ENCODE measurements at regions not wholly inside any gene's neighbourhood (a gene's known extent, or its start where the extent isn't known, plus 50 kb on each side); places are given as distances from the start of the nearest gene placed in this dataset.

DNA sequence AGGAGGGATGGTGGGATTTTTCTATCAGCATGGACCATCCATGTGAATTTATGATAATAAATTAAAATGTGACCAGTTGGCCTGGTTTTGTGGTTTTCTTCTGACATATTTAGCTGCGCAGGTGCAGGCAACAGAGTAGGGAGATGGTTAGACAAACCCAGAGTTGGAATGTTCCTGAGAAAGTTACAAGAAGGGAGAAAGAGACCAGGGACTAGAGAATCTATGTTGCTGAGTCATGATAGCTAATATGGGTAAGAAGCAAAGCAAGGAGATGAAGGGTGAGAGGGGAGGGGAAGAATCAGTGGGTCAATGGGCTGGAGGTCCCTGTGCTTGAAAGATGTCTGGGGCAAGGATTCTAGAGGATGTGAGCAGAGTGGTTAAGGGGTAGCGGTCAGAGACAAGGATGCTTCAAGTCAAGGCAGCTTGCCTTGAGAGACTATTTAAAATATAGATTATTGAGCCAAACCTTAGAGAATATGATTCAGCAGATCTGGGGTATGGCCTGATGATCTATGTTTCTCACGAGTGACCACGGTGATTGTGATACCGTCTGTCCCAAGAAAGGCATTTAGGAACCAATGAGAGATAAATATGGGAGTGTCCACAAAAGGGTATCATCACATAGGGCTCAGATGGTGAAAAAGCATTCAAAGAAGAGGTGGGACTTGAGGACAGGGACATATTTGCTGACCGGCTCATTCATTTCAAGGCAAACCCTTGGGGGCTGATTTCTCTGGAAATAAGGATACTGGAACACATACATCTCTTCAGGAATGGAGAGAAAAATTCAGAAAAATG, 219.7 kb upstream of the PLD5 start:
- peaks cover 23% of the 10 kb centered on the region for H3K9me3 ChIP-seq
- TF ChIP-seq, protein P1, sequence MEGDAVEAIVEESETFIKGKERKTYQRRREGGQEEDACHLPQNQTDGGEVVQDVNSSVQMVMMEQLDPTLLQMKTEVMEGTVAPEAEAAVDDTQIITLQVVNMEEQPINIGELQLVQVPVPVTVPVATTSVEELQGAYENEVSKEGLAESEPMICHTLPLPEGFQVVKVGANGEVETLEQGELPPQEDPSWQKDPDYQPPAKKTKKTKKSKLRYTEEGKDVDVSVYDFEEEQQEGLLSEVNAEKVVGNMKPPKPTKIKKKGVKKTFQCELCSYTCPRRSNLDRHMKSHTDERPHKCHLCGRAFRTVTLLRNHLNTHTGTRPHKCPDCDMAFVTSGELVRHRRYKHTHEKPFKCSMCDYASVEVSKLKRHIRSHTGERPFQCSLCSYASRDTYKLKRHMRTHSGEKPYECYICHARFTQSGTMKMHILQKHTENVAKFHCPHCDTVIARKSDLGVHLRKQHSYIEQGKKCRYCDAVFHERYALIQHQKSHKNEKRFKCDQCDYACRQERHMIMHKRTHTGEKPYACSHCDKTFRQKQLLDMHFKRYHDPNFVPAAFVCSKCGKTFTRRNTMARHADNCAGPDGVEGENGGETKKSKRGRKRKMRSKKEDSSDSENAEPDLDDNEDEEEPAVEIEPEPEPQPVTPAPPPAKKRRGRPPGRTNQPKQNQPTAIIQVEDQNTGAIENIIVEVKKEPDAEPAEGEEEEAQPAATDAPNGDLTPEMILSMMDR (IDR thresholded peaks at IDR 0.05) = no peak
- DNase-seq (no peak), ATAC-seq (no peak)
- H3K4me3 ChIP-seq = no peak overlapping the region
- no peaks in the 10 kb centered on the region for H3K36me3 ChIP-seq (ENCODE audit: low read depth)
- intact Hi-C loops (cut with DNase I, micrococcal nuclease) = no loop called here
- no peaks in the 10 kb centered on the region for H3K4me1 ChIP-seq (ENCODE audit: low read depth)

DNA sequence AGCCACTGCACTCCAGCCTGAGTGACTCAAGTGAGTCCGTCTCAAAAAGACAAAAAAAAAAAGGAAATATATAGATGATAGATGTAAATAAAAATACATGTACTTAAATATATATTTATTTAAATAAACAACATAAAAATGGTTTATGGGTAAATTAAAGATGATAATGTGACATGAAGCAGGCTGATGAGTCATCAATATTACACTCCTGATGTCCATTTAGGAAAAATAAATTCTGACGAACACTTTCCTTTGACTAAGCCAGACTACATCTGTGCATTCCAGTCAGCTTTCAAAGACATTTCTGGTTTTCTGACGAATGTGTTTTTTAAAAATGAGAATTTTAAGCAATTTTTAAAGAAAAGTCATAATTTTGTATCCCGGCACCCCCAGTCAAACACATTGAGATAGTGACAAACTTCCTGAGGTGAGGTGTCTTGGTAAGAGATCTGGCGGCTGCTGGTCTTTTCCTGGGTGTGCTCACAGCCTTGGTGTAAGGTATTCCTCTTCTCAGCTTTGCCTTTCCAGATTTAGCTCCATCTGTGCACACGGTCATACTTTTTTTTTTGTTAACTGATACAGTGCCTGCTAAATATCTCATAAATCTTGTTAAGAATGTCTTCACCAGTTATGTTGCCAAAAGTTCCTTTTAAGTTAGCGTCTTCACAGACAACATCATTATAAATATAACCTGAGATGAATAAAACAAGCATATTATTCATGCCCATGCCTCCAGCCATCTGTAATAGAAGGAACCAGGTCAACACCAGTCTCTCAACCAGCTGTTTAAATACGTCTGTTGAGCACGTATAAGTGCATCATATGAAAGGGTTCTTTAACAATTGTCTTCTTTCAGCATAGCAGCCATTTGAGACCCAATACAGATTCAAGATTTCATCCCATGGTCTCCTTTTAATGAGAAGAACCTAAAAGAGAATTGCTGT, 214.5 kb upstream of the PLD5 start:
- TF ChIP-seq, protein P1 (IDR thresholded peaks at IDR 0.05) = no peak
- intact Hi-C loops (cut with DNase I, micrococcal nuclease) = no loop called here

DNA sequence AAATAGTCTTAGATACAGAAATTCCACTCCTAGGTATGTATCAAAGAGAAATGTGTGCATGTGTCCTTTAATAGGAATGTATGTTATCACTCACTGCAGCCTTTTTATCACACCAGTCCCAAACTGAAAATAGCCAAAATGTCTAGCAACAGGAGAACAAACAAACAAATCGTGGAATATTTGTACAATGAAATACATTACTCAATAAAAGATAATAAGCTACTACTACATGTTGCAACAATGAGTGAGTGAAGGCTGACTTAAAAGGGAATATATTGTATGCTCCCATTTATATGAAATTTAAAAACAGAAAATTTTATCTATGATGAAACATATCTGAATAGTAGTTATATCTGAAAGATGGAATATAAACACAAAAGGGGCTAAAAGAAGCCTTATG, 212.1 kb upstream of the PLD5 start:
- intact Hi-C loops (cut with DNase I, micrococcal nuclease) = no loop called here
- DNase-seq = no peak
- TF ChIP-seq, protein P1 (IDR thresholded peaks at IDR 0.05) = no peak
- ATAC-seq = no peak
- H3K4me3 ChIP-seq = no peak overlapping the region
- H3K4me1 ChIP-seq (ENCODE audit: low read depth) = no peaks in the 10 kb centered on the region
- H3K36me3 ChIP-seq (ENCODE audit: low read depth) = no peaks in the 10 kb centered on the region
- H3K9me3 ChIP-seq = peaks cover 19% of the 10 kb centered on the region

More for the DNA sequence above, 214.5 kb upstream of the PLD5 start:
- no peak for ATAC-seq
- H3K36me3 ChIP-seq (ENCODE audit: low read depth) = no peaks in the 10 kb centered on the region
- H3K9me3 ChIP-seq = peaks cover 20% of the 10 kb centered on the region
- H3K4me1 ChIP-seq (ENCODE audit: low read depth) = no peaks in the 10 kb centered on the region
- no peak for DNase-seq
- no peak overlapping the region for H3K4me3 ChIP-seq

DNA sequence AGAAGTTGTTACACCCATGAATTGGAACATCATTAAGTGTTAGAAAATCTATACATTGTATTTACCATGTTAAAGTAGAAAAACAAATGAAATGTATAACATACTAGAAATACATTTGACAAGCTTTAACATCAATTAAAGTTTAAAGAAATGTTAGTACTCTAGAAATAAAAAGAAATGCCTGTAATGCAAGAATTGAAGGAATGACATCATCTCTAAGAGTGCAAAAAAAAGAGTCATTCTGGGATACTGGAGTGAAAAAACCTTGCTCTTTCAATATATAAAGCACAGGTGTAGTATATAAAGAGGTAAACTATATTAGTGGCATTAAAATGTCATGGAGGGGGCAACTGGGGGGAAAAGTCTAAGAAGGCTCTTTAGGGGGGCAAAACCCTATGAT, 210.8 kb upstream of the PLD5 start:
- Histone ChIP-seq H3K4me3 (no peak overlapping the region), H3K4me1 (ENCODE audit: low read depth) (no peaks in the 10 kb centered on the region), H3K9me3 (peaks cover 25% of the 10 kb centered on the region), H3K36me3 (ENCODE audit: low read depth) (no peaks in the 10 kb centered on the region)
- DNase-seq (no peak), ATAC-seq (no peak)
- TF ChIP-seq, protein P1 (IDR thresholded peaks at IDR 0.05) = no peak
- intact Hi-C loops (cut with DNase I, micrococcal nuclease) = no loop called here

DNA sequence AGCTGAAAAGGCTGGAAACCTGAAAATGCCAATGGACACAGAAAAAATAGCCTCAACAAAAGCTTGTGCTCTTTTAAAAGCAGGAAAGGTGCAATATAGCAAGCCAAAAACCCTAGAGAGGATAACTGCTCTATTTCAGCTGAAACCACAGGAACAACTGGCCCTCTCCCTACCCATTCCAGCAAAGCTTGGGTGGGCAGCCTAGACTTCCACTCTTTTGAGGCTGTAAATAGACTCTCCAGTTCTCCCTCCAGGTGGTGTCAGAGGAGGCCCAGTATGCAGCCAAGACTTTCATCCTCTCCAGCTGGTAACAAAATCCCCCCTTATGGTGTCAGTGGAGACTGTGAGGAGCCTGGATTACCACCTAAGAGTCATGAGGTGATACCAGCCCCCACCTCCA, 206.9 kb upstream of the PLD5 start:
- no peak for DNase-seq
- no peak for ATAC-seq
- Histone ChIP-seq H3K36me3 (ENCODE audit: low read depth) (no peaks in the 10 kb centered on the region), H3K9me3 (peaks cover 39% of the 10 kb centered on the region), H3K4me1 (ENCODE audit: low read depth) (no peaks in the 10 kb centered on the region), H3K4me3 (no peak overlapping the region)
- intact Hi-C loops (cut with DNase I, micrococcal nuclease) = no loop called here
- TF ChIP-seq, protein P1 (IDR thresholded peaks at IDR 0.05) = no peak
